NB4 (cell line): ENCODE measurements at regions not wholly inside any gene's neighbourhood (a gene's known extent, or its start where the extent isn't known, plus 50 kb on each side); places are given as distances from the start of the nearest gene placed in this dataset.

Experiments
- CTCF ChIP-seq: IDR thresholded peaks from one replicate; pipeline ENCODE4 v1.5.1; 2012; ENCODE audit warnings: low read depth, low read length
- MAX ChIP-seq: IDR thresholded peaks from 2 replicates; pipeline ENCODE4 v1.6.1; 2011; ENCODE audit warnings: low read depth, low read length
- MYC ChIP-seq: IDR thresholded peaks from 2 replicates; pipeline ENCODE4 v1.6.1; 2011; ENCODE audit warnings: low read depth, low read length
- POLR2A ChIP-seq: IDR thresholded peaks from 2 replicates; pipeline ENCODE4 v1.6.1; 2011; ENCODE audit warnings: mild to moderate bottlenecking; ENCODE audit not compliant: insufficient read length; ENCODE audit errors: extremely low read depth

- TF ChIP-seq CTCF (no peak), MYC (no peak), POLR2A (no peak), MAX (no peak)
These were observed 52.6 kb upstream of the ASAP2 start for GRCh38 chr2:9154061-9154460.
